ENCODE measurements at regions not wholly inside any gene's neighbourhood (a gene's known extent, or its start where the extent isn't known, plus 50 kb on each side); places are given as distances from the start of the nearest gene placed in this dataset.

GRCh38 chr4:165634766-165635165 lies 238.3 kb upstream of the TLL1 start:
- H3K27ac ChIP-seq (ENCODE audit: extremely low read length, insufficient read depth, low read length), result no peak overlapping the region
- no peaks in the 10 kb centered on the region for H3K4me1 ChIP-seq (ENCODE audit: insufficient read depth, low read length)
- DNase-seq (ENCODE audit: low spot score), result no peak
- no peak for FAIRE-seq
- no peaks in the 10 kb centered on the region for H3K79me2 ChIP-seq (ENCODE audit: insufficient read depth, low read length)
- no peak overlapping the region for H3K4me2 ChIP-seq (ENCODE audit: low read depth, low read length)
- no peaks in the 10 kb centered on the region for H3K27me3 ChIP-seq (ENCODE audit: control insufficient read depth in 1 of 2, insufficient read depth in 2 of 2, low read length in 2 of 2)
- ATAC-seq, result no peak
- BruUV-seq (replicated peaks), result no TSS peak
- no peaks in the 10 kb centered on the region for H3K9me3 ChIP-seq (ENCODE audit: low read length)
- in situ Hi-C loops (cut with HindIII; ENCODE audit: extremely low pct_ligation_motif_present, low pct_unique_long_range_greater_than_20kb), result no loop called here
- no peak overlapping the region for H2AFZ ChIP-seq (ENCODE audit: low read length)
- H4K20me1 ChIP-seq (ENCODE audit: insufficient read depth, low read length), result no peaks in the 10 kb centered on the region
- no peak overlapping the region for H3K9ac ChIP-seq (ENCODE audit: insufficient read depth, low read depth, low read length)
- intact Hi-C loops (cut with micrococcal nuclease; ENCODE audit: unreplicated experiment), result no loop called here
- CTCF ChIA-PET (ENCODE audit: low intra/inter-chr PET ratio, low total read pairs), result no interaction called here
- POLR2A ChIA-PET, result no interaction called here
- H3K36me3 ChIP-seq (replicated peaks in 1 of 2; ENCODE audit: control insufficient read depth in 1 of 2, insufficient read depth in 2 of 2, low read length in 2 of 2), result no peaks in the 10 kb centered on the region
- no peak overlapping the region for H3K4me3 ChIP-seq (replicated peaks in 1 of 3; ENCODE audit: insufficient read depth in 1 of 3, low read depth in 2 of 3, low read length in 3 of 3)
- TF ChIP-seq SKI (IDR thresholded peaks at IDR 0.05; ENCODE audit: partially characterized antibody) (no peak), HNF1A (IDR thresholded peaks at IDR 0.05; ENCODE audit: low read depth) (no peak), HNF1A (CRISPR knock-in tag; IDR thresholded peaks at IDR 0.05; ENCODE audit: borderline replicate concordance) (no peak), NR2F1 (CRISPR knock-in tag; IDR thresholded peaks at IDR 0.05) (no peak), ZNF224 (CRISPR knock-in tag; IDR thresholded peaks at IDR 0.05) (no peak), ATF2 (CRISPR knock-in tag; IDR thresholded peaks at IDR 0.05) (no peak), FLYWCH1 (CRISPR knock-in tag; IDR thresholded peaks at IDR 0.05) (no peak), ARHGAP35 (CRISPR knock-in tag; IDR thresholded peaks at IDR 0.05; ENCODE audit: borderline replicate concordance) (no peak), KLF11 (CRISPR knock-in tag; IDR thresholded peaks at IDR 0.05) (no peak), DMTF1 (CRISPR knock-in tag; IDR thresholded peaks at IDR 0.05) (no peak), NFE2L1 (CRISPR knock-in tag; IDR thresholded peaks at IDR 0.05; ENCODE audit: borderline replicate concordance) (no peak), ZFAT (CRISPR knock-in tag; conservative IDR thresholded peaks at IDR 0.05) (no peak), SMARCE1 (IDR thresholded peaks at IDR 0.05; ENCODE audit: borderline replicate concordance) (no peak), ZNF597 (CRISPR knock-in tag; IDR thresholded peaks at IDR 0.05) (no peak), NBN (conservative IDR thresholded peaks at IDR 0.05) (no peak), SMARCC2 (IDR thresholded peaks at IDR 0.05) (no peak), KAT2B (IDR thresholded peaks at IDR 0.05; ENCODE audit: borderline replicate concordance, low read depth, low read length) (no peak), CHD2 (IDR thresholded peaks at IDR 0.05; ENCODE audit: low read depth, low read length) (no peak)
